IgD-negative memory B cell (primary cell): ENCODE measurements at regions not wholly inside any gene's neighbourhood (a gene's known extent, or its start where the extent isn't known, plus 50 kb on each side); places are given as distances from the start of the nearest gene placed in this dataset.
"Not testable (repeated sequence)": the region's sequence is repeated elsewhere in the genome, so short reads cannot be mapped to it uniquely, and the experiment has no call there.

ENCODE experiments used
- H3K27ac Mint-ChIP-seq, 3 donors: one replicate each; pipeline ENCODE4 v1.8.0; 2020 to 2022; ENCODE audit warnings: mild to moderate bottlenecking in 3 of 3, mixed read lengths in 3 of 3, moderate library complexity in 1 of 3
- H3K27me3 Mint-ChIP-seq: one replicate; pipeline ENCODE4 v1.8.0; 2021; ENCODE audit warnings: mixed read lengths
- H3K36me3 Mint-ChIP-seq: one replicate; pipeline ENCODE4 v1.8.0; 2020; ENCODE audit warnings: mild to moderate bottlenecking, mixed read lengths
- H3K4me1 Mint-ChIP-seq, 3 donors: one replicate each; pipeline ENCODE4 v1.8.0; 2020 to 2022; ENCODE audit warnings: mixed read lengths in 3 of 3, mild to moderate bottlenecking in 1 of 3
- H3K4me3 Mint-ChIP-seq, 4 donors: one replicate each; pipeline ENCODE4 v1.8.0; 2020 to 2022; ENCODE audit warnings: mild to moderate bottlenecking in 4 of 4, mixed read lengths in 4 of 4, moderate library complexity in 3 of 4
- H3K9me3 Mint-ChIP-seq, 3 donors: one replicate each; pipeline ENCODE4 v1.8.0; 2020 to 2021; ENCODE audit warnings: mixed read lengths in 3 of 3, mild to moderate bottlenecking in 1 of 3

DNA sequence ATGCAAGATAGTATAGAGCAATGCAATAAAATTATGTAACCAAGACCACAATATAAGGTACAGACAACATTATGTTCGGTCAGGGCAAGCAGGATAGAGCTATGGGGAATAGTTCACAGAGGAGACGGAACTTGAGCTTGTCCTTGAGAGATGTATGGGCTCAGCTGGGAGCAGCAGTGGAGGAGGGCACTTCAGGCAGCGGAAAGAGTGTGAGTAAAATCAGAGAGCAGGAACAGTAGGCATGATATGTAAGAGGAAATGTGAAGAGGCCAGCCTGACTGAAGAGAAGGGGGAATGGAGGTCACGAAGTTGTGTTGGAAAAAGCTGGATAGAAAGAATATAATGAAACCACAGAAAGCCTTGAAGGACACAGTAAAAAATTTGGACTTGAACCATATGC is 217.2 kb upstream of the NOCT start:
- Mint-ChIP-seq H3K27ac (no peak overlapping the region), H3K36me3 (no peaks in the 10 kb centered on the region), H3K4me1 (no peaks in the 10 kb centered on the region), H3K9me3 (peaks cover 0 to 1% (median 0%) of the 10 kb centered on the region in 3 donors), H3K27me3 (peaks cover 2% of the 10 kb centered on the region), H3K4me3 (no peak overlapping the region)

DNA sequence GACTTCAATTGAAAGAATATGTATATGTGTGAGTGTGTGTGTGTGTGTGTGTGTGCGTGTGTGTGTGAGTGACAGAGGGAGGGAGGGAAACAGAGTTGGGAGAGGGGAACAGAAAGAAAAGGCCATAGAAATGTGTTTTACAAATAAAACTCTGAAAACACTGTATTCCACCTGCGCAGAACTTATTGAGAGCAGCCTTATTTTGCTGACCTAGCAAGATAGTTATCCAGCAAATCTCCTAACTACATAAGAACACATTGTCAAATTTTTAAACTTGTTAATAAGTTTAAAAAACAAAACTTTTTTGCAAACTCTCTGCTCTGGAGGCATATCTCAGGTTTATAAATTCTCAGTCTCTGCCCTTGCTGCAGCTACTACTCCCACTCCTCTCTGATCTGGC is 217.9 kb upstream of the NOCT start:
- H3K4me3 Mint-ChIP-seq, result no peak overlapping the region
- H3K9me3 Mint-ChIP-seq, result peaks cover 0 to 1% (median 0%) of the 10 kb centered on the region in 3 donors
- H3K36me3 Mint-ChIP-seq, result no peaks in the 10 kb centered on the region
- no peaks in the 10 kb centered on the region for H3K4me1 Mint-ChIP-seq
- no peak overlapping the region for H3K27ac Mint-ChIP-seq
- peaks cover 2% of the 10 kb centered on the region for H3K27me3 Mint-ChIP-seq

DNA sequence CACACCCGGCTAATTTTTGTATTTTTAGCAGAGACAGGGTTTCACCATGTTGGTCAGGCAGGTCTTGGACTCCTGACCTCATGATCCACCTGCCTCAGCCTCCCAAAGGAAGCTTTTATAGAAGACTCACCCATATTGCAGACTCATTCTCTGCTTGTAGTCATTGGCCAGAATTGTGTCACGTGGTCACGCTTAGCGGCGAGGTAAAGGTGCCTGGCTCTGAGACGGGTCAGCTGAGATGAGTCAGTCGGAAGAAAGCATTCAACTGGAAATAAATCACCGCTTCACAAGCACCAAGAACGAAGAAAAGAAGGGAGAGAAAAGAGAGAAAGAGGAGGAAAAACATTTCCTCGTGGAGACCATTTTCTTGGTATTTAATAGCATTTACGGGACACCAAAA is 218.8 kb upstream of the NOCT start:
- peaks cover 2% of the 10 kb centered on the region for H3K27me3 Mint-ChIP-seq
- H3K4me1 Mint-ChIP-seq, result no peaks in the 10 kb centered on the region
- peaks cover 0 to 1% (median 0%) of the 10 kb centered on the region in 3 donors for H3K9me3 Mint-ChIP-seq
- no peaks in the 10 kb centered on the region for H3K36me3 Mint-ChIP-seq
- H3K4me3 Mint-ChIP-seq, result no peak overlapping the region
- H3K27ac Mint-ChIP-seq, result no peak overlapping the region

DNA sequence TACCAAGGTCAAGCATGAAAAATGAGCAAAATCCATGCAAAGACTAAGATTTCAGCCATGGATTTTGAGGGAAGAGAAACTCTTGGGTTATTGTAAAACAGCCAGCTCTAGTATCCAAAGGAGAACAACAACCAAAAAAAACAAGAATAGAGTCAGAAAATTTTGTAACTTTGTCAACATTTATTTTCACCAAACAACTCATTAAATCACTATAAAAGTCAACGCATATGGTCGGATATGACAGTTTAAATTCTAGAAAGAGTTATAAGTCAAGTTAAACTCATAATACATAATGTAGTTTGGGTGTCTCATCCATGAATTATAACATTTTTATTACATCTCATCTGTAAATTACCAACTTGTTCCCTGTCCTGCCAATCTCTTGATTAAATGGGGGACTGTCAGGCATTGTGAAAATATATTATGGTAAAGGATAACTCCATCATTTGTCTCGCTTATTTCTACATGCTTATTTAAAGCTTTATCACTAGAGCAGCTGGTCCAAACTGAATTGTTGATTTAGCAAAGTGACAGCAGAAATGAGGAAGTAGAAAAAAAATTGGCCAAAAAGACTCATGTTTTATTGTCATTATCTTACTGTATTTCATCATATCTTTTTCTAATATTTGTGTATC is 224.8 kb upstream of the NOCT start:
- Mint-ChIP-seq H3K27ac (no peak overlapping the region), H3K27me3 (peaks cover 3% of the 10 kb centered on the region)

DNA sequence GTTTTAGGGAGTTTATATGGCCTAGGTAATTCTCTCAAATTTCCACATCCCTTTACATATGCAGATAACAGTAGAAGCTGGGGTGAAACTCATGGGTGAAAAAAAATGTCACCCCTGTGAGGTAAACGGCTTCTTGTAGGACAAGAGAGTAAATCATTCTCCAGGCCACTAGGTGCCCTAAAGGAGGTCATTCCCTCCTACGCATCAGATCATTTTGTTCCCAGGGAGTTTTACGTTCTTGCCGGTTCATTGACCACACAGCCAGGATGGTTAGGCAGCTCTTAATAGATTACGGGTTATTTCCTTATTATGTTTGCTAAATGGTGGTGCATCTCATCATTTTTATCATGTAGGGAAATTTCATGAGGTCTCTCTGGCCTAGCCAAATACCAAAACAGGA is 225.8 kb upstream of the NOCT start:
- no peak overlapping the region for H3K27ac Mint-ChIP-seq
- H3K36me3 Mint-ChIP-seq, result no peaks in the 10 kb centered on the region
- no peaks in the 10 kb centered on the region for H3K9me3 Mint-ChIP-seq
- no peaks in the 10 kb centered on the region for H3K4me1 Mint-ChIP-seq
- no peak overlapping the region for H3K4me3 Mint-ChIP-seq
- peaks cover 4% of the 10 kb centered on the region for H3K27me3 Mint-ChIP-seq

More for the DNA sequence above, 224.8 kb upstream of the NOCT start:
- no peak overlapping the region for H3K4me3 Mint-ChIP-seq
- H3K9me3 Mint-ChIP-seq, result no peaks in the 10 kb centered on the region
- H3K36me3 Mint-ChIP-seq, result no peaks in the 10 kb centered on the region
- no peaks in the 10 kb centered on the region for H3K4me1 Mint-ChIP-seq

DNA sequence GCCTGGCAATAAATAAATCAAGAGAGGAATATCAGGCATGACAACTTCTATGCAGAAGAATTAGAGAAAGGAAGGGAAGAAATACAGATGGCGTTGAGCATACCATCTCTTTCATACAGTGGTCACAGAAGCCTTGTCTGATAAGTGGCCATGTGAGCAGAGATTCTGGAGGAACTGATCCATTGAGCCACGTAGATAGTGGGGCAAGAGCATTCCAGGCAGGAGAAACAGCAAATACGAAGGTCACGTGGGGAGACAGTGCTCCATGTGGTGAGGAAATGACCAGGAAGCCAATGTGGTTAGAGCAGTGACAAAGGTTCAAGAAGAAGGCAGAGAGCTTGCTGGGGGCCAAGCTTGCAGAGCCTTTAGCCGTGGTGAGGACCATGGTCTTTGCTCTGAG is 226.7 kb upstream of the NOCT start:
- Mint-ChIP-seq H3K9me3 (no peaks in the 10 kb centered on the region), H3K4me3 (no peak overlapping the region), H3K27me3 (peaks cover 6% of the 10 kb centered on the region), H3K36me3 (no peaks in the 10 kb centered on the region), H3K4me1 (no peaks in the 10 kb centered on the region), H3K27ac (peak overlapping the region in 1 of 3 donors; percentile 9)

DNA sequence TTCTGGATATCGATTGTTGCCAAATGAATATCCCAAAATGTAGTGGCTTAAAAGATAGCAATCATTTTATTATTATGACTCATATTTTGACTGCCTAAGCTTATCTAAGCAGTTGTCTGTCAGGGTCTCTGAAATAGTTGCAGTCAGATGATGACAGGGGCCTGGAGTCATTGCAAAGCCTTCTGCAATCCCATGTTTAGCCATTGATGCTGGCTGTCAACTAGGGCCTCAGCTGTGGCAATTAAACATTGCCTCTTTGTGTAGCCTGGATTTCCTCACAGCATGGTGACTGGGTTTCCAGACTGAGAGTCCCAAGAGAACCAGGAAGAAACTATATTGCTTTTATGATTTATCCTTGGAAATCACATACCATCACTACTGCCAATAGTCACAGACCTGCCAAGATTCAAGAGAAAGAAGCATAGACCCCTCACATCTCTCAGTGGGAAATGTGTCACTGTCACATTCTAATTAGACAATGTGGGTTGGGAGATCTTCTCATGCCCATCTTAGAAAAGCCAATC is 227.3 kb upstream of the NOCT start:
- Mint-ChIP-seq H3K36me3 (no peaks in the 10 kb centered on the region), H3K4me1 (no peaks in the 10 kb centered on the region), H3K9me3 (no peaks in the 10 kb centered on the region), H3K27ac (no peak overlapping the region), H3K4me3 (no peak overlapping the region), H3K27me3 (peaks cover 6% of the 10 kb centered on the region)

DNA sequence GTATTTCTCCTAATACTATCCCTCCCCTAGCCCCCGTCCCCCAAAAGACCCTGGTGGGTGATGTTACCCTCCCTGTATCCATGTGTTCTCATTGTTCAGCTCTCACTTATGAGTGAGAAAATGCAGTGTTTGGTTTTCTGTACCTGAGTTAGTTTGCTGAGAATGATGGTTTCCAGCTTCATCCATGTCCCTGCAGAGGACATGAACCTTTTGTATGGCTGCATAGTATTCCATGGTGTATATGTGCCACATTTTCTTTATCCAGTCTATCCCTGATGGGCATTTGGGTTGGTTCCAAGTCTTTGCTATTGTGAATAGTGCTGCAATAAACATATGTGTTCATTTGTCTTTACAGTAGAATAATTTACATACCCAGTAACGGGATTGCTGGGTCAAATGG is 235.8 kb upstream of the NOCT start:
- H3K9me3 Mint-ChIP-seq, result not testable (repeated sequence)

DNA sequence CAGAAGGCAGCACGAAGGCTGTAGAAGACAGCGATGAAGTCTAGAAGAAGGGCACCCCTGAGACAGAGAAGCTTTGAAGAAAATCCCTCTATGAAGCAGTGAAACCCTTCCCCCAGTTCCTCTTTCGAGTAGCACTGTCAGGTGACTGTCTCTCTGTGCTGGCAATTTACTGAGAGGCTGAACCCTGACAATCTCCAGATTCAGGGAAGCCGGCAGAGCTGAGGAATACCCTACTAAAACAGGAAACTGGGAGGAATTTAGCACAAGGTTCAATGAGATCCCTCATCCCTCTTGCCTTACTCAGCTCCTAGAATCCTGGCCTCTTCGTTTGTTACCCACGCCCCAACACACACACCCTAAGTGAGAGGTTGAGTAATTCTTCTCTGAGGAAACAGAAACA is 239.7 kb upstream of the NOCT start:
- no peak overlapping the region for H3K27ac Mint-ChIP-seq
- H3K4me3 Mint-ChIP-seq, result no peak overlapping the region
- H3K27me3 Mint-ChIP-seq, result no peaks in the 10 kb centered on the region
- peaks cover 0 to 6% (median 2%) of the 10 kb centered on the region in 3 donors for H3K4me1 Mint-ChIP-seq
- peaks cover 2% of the 10 kb centered on the region for H3K36me3 Mint-ChIP-seq
- no peaks in the 10 kb centered on the region for H3K9me3 Mint-ChIP-seq

More for the DNA sequence above, 235.8 kb upstream of the NOCT start:
- H3K4me1 Mint-ChIP-seq, H3K4me3 Mint-ChIP-seq, H3K27ac Mint-ChIP-seq, H3K36me3 Mint-ChIP-seq, H3K27me3 Mint-ChIP-seq: not testable (repeated sequence)

DNA sequence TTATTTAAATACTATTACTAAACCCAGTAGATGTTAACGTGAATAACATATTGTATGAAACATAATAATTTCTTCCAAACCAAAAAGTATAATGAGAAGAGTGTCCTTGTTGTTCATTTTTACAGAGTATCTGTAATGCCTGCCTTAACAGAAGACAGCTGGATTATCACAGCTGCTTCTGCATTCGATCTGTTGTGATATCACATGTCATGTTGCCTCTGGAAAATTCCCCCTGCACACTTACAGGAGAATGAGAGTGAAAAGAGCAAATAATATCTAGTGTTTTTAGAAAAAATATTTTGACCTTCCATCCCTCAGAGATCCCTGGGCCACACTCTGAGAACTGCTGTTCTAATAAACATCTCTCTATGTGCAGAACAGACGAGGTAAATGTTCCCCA is 240.1 kb upstream of the NOCT start:
- no peak overlapping the region for H3K27ac Mint-ChIP-seq
- H3K9me3 Mint-ChIP-seq, result no peaks in the 10 kb centered on the region
- H3K27me3 Mint-ChIP-seq, result no peaks in the 10 kb centered on the region
- peaks cover 0 to 6% (median 2%) of the 10 kb centered on the region in 3 donors for H3K4me1 Mint-ChIP-seq
- H3K4me3 Mint-ChIP-seq, result no peak overlapping the region
- peaks cover 2% of the 10 kb centered on the region for H3K36me3 Mint-ChIP-seq

DNA sequence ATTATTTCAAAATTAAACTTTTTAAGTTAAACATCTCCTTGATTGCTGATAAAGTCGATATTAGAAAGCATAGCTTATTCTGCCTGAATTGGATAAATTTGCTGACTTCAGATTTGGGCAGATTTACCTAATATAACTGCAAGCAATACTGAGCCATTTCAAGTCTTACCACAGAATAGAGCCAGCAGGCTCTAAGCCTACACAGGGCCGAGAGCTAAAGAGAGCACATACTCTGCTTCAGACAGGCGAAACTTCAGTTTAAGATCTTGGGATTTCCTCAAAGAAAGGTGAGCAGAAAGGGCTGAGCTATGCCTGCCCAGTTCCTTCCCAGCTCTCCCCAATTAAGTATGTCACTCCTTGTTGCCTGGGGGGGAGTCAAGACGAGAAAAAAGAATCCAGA is 240.6 kb upstream of the NOCT start:
- Mint-ChIP-seq H3K4me3 (no peak overlapping the region), H3K4me1 (peaks cover 0 to 6% (median 2%) of the 10 kb centered on the region in 3 donors), H3K36me3 (no peaks in the 10 kb centered on the region), H3K27ac (no peak overlapping the region), H3K9me3 (no peaks in the 10 kb centered on the region), H3K27me3 (no peaks in the 10 kb centered on the region)

DNA sequence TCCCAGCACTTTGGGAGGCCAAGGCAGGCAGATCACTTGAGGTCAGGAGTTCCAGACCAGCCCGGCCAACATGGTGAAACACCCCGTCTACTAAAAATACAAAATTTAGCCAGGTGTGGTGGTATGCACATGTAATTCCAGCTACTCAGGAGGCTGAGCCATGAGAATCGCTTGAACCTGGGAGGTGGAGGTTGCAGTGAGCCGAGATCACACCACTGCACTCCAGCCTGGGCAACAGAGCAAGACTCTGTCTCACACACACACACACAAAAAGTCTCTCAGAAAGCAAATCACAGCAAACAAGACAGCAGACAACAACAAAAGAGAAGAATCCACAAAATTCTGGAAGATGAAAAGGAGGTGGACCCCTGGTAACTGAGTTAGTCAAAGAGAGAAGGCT is 241.5 kb upstream of the NOCT start:
- H3K4me1 Mint-ChIP-seq, H3K27ac Mint-ChIP-seq, H3K36me3 Mint-ChIP-seq, H3K27me3 Mint-ChIP-seq, H3K9me3 Mint-ChIP-seq: not testable (repeated sequence)
- peak overlapping the region in 1 of 4 donors; percentile 34 for H3K4me3 Mint-ChIP-seq

DNA sequence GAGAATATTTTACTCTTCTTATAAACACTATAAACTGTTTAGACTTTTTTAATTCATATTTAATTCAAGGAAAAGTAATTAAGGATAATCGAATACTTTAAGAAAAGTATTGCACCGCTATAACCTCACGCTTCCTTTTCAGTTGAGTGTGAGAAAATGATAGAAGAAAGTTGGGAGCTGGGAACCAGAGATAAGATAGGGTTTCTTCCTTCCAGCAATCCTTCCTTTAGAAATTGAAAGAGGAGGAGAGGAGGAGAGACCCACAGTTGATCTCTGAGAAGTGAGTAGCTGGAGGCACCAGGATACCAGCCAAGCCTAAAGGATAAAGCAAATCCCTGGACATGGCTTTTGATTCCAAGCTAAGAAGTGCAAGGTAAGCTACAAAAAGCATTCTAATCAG is 242.3 kb upstream of the NOCT start:
- Mint-ChIP-seq H3K4me1 (peaks cover 0 to 6% (median 2%) of the 10 kb centered on the region in 3 donors), H3K4me3 (no peak overlapping the region), H3K27me3 (no peaks in the 10 kb centered on the region), H3K9me3 (no peaks in the 10 kb centered on the region), H3K27ac (peak overlapping the region in 1 of 3 donors; percentile 41), H3K36me3 (no peaks in the 10 kb centered on the region)

DNA sequence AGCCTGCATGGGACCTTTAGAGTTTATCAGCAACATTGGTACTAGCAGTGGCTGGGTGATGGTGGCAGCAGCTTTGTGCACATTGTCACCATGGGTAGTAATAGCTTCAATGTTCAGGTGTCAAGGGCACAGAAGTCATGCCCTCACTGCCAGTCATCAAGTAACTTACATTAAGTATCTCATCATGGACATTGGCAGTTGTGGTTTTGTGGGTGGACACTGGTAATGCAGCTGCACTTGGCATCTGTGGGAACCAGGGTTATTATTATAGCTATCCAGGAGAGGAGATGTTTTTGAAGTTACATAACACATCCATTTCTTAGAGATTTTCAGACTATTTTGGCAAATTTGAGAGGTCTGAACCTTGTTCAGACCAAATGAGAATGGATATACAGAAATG is 243.2 kb upstream of the NOCT start:
- Mint-ChIP-seq H3K27ac (no peak overlapping the region), H3K9me3 (no peaks in the 10 kb centered on the region), H3K36me3 (no peaks in the 10 kb centered on the region)

DNA sequence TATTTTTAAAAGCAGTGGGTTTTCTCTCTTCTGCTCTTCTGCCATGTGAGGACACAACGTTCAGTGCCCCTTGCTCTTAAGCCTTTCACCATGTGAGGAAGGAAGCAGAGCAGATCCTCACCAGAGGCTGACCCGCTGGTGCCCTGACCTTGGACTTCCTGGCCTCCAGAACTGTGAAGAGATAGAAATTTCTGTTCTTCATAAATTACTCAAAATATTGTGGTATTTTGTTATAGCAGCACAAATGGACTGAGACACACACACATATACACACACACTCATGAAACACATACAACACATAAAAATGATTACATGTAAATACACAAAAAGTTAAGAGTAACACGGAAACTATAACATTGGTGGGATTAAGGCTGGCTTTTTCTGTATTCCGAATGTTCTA is 244.8 kb upstream of the NOCT start:
- Mint-ChIP-seq H3K27me3 (peaks cover 3% of the 10 kb centered on the region), H3K4me3 (no peak overlapping the region), H3K36me3 (no peaks in the 10 kb centered on the region), H3K4me1 (peaks cover 0 to 3% (median 2%) of the 10 kb centered on the region in 3 donors), H3K9me3 (no peaks in the 10 kb centered on the region), H3K27ac (no peak overlapping the region)

More for the DNA sequence above, 243.2 kb upstream of the NOCT start:
- Mint-ChIP-seq H3K4me1 (peaks cover 0 to 6% (median 2%) of the 10 kb centered on the region in 3 donors), H3K4me3 (no peak overlapping the region), H3K27me3 (no peaks in the 10 kb centered on the region)

DNA sequence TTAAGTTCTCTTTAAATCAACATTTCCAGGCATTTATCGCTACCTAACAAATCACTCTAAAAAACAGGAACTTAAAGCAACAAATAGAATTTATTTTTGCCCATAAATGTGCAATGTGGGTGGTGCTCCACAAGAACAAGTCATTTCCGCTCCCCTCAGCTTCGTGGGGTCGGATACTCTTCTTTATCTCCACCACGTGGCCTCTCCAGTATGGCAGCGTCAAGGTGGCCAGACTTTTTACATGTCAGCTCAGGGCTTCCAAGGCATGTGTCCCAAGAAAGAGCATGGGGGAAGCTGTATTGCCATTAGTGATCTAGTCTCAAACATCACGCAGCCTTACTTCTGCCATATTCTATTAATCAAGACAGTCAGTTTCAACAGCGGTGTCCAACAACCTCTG is 249.2 kb upstream of the NOCT start:
- Mint-ChIP-seq H3K4me1 (no peaks in the 10 kb centered on the region), H3K4me3 (no peak overlapping the region), H3K9me3 (no peaks in the 10 kb centered on the region), H3K36me3 (no peaks in the 10 kb centered on the region), H3K27me3 (peaks cover 3% of the 10 kb centered on the region), H3K27ac (no peak overlapping the region)
